ENCODE measurements at regions not wholly inside any gene's neighbourhood (a gene's known extent, or its start where the extent isn't known, plus 50 kb on each side); places are given as distances from the start of the nearest gene placed in this dataset.

GRCh38 chr17:22453181-22453580 is 760.9 kb downstream of the KCNJ18 start:
- FAIRE-seq = no peak

GRCh38 chr17:22454070-22454999 is 762.0 kb downstream of the KCNJ18 start:
- no peak for FAIRE-seq

- FAIRE-seq = no peak
These were observed 767.1 kb downstream of the KCNJ18 start for GRCh38 chr17:22459331-22459952.

GRCh38 chr17:22459953-22460350 is 767.6 kb downstream of the KCNJ18 start:
- no peak for FAIRE-seq

DNA sequence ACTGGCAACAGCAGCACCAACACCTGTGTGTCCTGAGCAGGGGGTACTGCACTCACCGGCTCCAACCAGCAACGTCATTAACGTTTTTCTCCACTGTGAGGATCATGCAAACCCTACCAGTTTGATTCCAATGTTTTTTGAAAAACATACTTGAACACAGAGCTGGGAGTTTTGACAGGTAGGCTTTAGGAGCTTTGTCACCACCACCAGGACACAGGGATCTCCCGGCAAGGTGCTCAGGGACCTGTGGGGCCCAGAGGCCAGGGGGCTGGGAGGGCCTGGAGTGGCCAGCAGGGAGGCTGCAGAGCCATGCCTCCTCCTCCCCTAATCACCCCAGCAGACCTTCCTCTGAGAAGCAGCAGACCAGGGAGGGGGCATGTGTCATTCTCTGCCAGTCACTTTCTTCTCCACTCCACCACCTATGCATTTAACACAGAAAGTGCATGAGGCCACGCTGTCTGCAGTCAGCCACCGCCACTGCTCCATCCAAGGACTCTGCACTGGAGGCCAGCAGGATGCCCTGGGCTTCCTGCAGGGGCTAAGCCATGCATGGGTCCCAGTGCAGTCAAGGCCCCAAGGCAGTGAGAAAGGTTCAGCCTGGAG is 768.2 kb downstream of the KCNJ18 start:
- no peak for FAIRE-seq

- no peak for FAIRE-seq
These were observed 769.3 kb downstream of the KCNJ18 start for GRCh38 chr17:22461460-22462145.

GRCh38 chr17:22462461-22462860 is 770.1 kb downstream of the KCNJ18 start:
- FAIRE-seq = no peak

DNA sequence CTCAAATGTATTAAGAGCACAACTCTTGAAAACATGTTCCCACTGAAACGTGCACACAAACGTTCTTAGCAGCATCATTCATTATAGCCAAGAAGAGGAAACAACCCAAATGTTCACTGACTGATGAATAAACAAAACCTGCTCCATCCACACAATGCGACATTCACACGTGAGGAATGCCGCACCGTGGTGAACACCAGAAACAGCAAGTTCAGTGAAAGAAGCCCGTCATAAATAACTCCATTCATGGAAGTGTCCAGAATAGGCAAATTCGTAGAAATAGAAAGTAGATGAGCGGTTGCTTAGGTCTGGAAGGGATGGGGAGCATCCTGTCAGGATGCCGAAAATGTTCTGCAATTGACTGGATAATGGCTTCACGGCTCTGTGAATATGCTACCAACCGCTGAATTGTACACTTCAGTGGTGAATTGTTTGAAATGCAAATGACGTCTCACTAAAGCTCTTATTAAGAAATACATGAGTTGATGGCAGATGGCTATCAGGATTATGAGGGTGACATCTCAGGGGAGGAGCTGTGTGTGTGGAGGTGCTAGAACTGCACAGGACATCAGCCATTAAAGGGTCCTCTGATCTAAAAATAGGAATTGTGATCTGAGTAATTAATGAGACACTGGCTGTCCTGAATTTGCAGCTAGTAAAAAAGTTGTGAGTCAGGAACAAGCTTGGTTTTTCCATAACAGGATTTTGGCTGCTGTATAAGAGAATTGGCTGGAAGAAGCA is 771.0 kb downstream of the KCNJ18 start:
- FAIRE-seq = no peak

- FAIRE-seq = no peak
These were observed 771.7 kb downstream of the KCNJ18 start for GRCh38 chr17:22464041-22464440.

DNA sequence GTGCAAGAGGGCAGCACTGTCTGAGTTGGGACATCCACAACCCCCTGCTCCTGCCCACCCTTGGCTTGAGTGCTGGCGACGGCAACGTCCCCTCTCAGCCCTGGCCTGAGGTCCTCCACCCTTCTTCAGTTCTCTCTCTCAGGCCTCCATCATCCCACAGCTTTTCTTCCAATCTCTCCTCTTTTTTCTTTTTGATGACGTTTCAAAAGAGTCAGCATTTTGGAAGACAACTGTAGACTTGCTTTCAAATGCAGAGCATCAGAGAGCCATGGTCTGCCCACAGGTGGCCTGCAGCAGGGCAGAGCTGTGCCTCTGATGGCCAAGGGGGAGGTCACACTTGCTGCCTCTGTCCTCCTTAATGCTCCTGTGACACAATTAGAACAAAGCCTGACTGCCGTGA is 775.4 kb downstream of the KCNJ18 start:
- FAIRE-seq = no peak

GRCh38 chr17:22469101-22469880 is 777.0 kb downstream of the KCNJ18 start:
- no peak for FAIRE-seq

GRCh38 chr17:22469941-22470340 is 777.6 kb downstream of the KCNJ18 start:
- no peak for FAIRE-seq

- no peak for FAIRE-seq
These were observed 778.3 kb downstream of the KCNJ18 start for GRCh38 chr17:22470411-22471175.

DNA sequence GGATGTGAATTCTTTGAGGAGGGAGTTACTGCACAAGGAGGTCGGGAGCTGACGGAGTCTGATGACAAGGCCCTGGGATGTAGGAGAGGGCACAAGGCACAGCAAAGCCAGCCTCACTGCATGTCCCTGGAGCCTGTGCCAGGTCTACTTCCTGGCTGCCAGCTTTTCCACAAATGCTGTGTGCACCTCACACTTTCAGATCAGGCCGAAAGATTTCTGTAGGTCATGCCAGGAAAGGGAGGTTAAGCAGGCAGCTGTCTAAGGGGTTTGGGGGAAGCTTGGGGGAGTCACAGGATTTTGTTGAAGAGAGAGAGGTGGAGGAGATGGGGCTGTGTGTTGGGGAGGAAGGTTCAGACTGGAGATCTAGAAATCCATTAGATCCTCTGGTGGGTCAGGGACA is 792.5 kb downstream of the KCNJ18 start:
- FAIRE-seq = no peak

GRCh38 chr17:22490399-22490798 is 798.1 kb downstream of the KCNJ18 start:
- no peak for FAIRE-seq

GRCh38 chr17:22492331-22492730 is 800.0 kb downstream of the KCNJ18 start:
- no peak for FAIRE-seq

- no peak for FAIRE-seq
These were observed 804.1 kb downstream of the KCNJ18 start for GRCh38 chr17:22496450-22496849.

- FAIRE-seq = no peak
These were observed 811.1 kb downstream of the KCNJ18 start for GRCh38 chr17:22503322-22503899.

GRCh38 chr17:22505660-22506059 is 813.3 kb downstream of the KCNJ18 start:
- no peak for FAIRE-seq

DNA sequence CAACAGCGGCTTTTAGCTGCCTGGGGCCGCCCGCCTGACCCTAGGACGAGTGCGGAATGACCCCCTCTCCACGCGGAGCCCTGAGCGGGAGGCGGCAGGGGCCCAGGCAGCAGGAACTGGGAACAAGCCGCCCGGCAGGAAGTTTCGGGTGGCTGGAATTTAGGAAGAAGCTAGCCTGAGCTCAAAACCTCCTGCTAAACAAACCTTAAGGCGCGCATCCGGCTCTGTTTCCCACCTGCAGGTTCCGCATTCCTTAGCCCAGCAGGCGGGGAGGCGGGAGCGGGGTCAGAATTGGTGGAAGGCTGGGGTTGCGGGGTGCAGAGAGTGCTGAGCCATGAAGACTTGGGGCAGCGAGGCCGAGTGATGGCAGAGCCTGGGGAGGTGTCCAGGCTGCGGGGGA is 813.9 kb downstream of the KCNJ18 start:
- no peak for FAIRE-seq

DNA sequence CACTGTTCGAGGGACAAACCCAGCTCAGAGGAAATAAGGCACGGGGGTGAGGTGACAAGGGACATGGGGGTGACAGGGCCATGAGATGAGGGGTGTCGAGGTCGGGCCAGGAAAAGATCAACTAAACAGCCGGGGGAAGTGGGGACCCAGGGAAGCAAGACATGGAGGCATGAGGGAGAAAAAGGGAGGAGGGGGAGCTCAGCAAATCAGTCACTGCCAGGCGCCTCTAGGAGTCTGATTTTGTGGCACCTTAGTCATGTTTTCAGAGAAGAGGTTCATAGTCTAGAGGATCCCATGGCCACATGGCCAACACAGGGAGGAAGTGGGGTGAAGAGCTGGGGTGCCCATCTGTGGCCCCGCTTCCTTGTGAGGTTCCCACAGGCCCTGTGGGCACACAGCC is 814.5 kb downstream of the KCNJ18 start:
- FAIRE-seq = no peak
